ENCODE measurements at regions not wholly inside any gene's neighbourhood (a gene's known extent, or its start where the extent isn't known, plus 50 kb on each side); places are given as distances from the start of the nearest gene placed in this dataset.

DNA sequence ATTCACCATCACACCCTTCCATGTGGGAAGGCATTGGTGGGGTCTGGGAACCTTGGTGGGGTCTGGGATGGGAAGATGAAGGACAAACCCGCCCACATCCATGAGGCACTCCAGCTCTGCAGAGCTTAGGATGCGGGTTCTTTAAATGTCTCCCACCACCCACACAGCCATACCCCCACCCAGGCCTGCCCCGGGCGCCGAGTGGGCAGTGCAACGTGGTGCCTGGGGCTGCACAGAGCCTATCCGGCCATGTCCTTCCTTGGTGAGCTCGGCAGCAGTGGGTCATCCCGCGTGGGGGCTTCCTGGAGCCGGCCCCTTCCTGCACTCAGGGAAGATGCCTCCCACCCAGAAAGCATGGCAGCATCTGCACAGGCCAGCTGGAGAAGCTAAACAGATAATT, 163.5 kb upstream of the TCERG1L start:
- WGBS (ENCODE audit: extremely low coverage, insufficient read length, low lambda C conversion rate) = no CpG with 5 or more reads among the region's 11 CpGs
- no peak overlapping the region for H2BK15ac ChIP-seq (ENCODE audit: low read depth, low read length)
- no peaks in the 10 kb centered on the region for H3K9me3 ChIP-seq (ENCODE audit: control insufficient read depth, low read depth, low read length)
- no peak overlapping the region for H2BK20ac ChIP-seq (ENCODE audit: low read depth, low read length, poor library complexity, severe bottlenecking)
- H2AFZ ChIP-seq (ENCODE audit: low read length) = no peak overlapping the region
- H3K9ac ChIP-seq (ENCODE audit: extremely low read depth, insufficient read length, low read length) = no peak overlapping the region
- no peak overlapping the region for H3K4ac ChIP-seq (ENCODE audit: low read depth, low read length)
- H3K14ac ChIP-seq (ENCODE audit: insufficient read depth, low read length) = no peak overlapping the region
- TF ChIP-seq, protein P1, sequence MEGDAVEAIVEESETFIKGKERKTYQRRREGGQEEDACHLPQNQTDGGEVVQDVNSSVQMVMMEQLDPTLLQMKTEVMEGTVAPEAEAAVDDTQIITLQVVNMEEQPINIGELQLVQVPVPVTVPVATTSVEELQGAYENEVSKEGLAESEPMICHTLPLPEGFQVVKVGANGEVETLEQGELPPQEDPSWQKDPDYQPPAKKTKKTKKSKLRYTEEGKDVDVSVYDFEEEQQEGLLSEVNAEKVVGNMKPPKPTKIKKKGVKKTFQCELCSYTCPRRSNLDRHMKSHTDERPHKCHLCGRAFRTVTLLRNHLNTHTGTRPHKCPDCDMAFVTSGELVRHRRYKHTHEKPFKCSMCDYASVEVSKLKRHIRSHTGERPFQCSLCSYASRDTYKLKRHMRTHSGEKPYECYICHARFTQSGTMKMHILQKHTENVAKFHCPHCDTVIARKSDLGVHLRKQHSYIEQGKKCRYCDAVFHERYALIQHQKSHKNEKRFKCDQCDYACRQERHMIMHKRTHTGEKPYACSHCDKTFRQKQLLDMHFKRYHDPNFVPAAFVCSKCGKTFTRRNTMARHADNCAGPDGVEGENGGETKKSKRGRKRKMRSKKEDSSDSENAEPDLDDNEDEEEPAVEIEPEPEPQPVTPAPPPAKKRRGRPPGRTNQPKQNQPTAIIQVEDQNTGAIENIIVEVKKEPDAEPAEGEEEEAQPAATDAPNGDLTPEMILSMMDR (conservative IDR thresholded peaks at IDR 0.05) = no peak
- no peak overlapping the region for H3K27ac ChIP-seq (ENCODE audit: insufficient read length, low read depth, low read length)
- no peak overlapping the region for H2BK120ac ChIP-seq (ENCODE audit: low read depth, low read length, poor library complexity, severe bottlenecking)
- no peaks in the 10 kb centered on the region for H3K36me3 Mint-ChIP-seq (ENCODE audit: insufficient read depth in 1 of 3, low read depth in 3 of 3)
- H3K56ac ChIP-seq (ENCODE audit: insufficient read length, low read depth, low read length) = no peak overlapping the region
- H3K23me2 ChIP-seq (ENCODE audit: insufficient read length, low read depth, low read length, poor library complexity, severe bottlenecking) = no peaks in the 10 kb centered on the region
- H3K4me1 ChIP-seq (ENCODE audit: insufficient read depth, low read length) = no peaks in the 10 kb centered on the region
- no peaks in the 10 kb centered on the region for H3K79me2 ChIP-seq (ENCODE audit: insufficient read depth, low read length)
- H4K5ac ChIP-seq (ENCODE audit: insufficient read length, low read depth, low read length) = no peak overlapping the region
- no peaks in the 10 kb centered on the region for H3K9me3 Mint-ChIP-seq
- no peaks in the 10 kb centered on the region for H3K79me1 ChIP-seq (ENCODE audit: insufficient read depth, low read depth, low read length, poor library complexity, severe bottlenecking)
- H3K27me3 ChIP-seq (ENCODE audit: insufficient read depth, low read length) = no peaks in the 10 kb centered on the region
- H3K4me1 Mint-ChIP-seq = peaks cover 3 to 5% of the 10 kb centered on the region in 2 experiments; a peak in 2 of 4 replicates
- no peak for DNase-seq
- H3K18ac ChIP-seq (ENCODE audit: insufficient read length, low read depth, low read length) = no peak overlapping the region
- H3K4me2 ChIP-seq (ENCODE audit: insufficient read depth, insufficient read length, low read length) = no peak overlapping the region
- H4K20me1 ChIP-seq (ENCODE audit: control insufficient read depth, insufficient read depth, insufficient read length) = no peaks in the 10 kb centered on the region
- H3K23ac ChIP-seq (ENCODE audit: insufficient read length, low read depth, low read length) = no peak overlapping the region
- no peak overlapping the region for H3K27ac Mint-ChIP-seq
- H4K8ac ChIP-seq (replicated peaks; ENCODE audit: insufficient read length, low read depth, low read length) = no peak overlapping the region
- no peak overlapping the region for H3K4me3 Mint-ChIP-seq
- H2BK12ac ChIP-seq (ENCODE audit: insufficient read length, low read depth, low read length) = no peak overlapping the region
- no peak overlapping the region for H4K91ac ChIP-seq (ENCODE audit: insufficient read length, low read depth, low read length)
- no peak overlapping the region for H2AK5ac ChIP-seq (ENCODE audit: insufficient read length, low read length)
- H3T11ph ChIP-seq (ENCODE audit: low read length) = no peak overlapping the region
- no peaks in the 10 kb centered on the region; the same call in none of the 2 replicates for H3K27me3 Mint-ChIP-seq (ENCODE audit: low read depth)
- H2BK5ac ChIP-seq (ENCODE audit: insufficient read length, low read length) = no peak overlapping the region
